ENCODE measurements at regions not wholly inside any gene's neighbourhood (a gene's known extent, or its start where the extent isn't known, plus 50 kb on each side); places are given as distances from the start of the nearest gene placed in this dataset.

GRCh38 chr7:130944997-130945396, 211.0 kb upstream of the KLF14 start:
- TF ChIP-seq CTCF (IDR thresholded peaks at IDR 0.05) (no peak), POLR2A (IDR thresholded peaks at IDR 0.05) (no peak)

All from Peyer's patch (tissue), 4 donors.